ENCODE measurements at regions not wholly inside any gene's neighbourhood (a gene's known extent, or its start where the extent isn't known, plus 50 kb on each side); places are given as distances from the start of the nearest gene placed in this dataset.

- Histone ChIP-seq H3K9me3 (ENCODE audit: control insufficient read depth, low read length) (no peaks in the 10 kb centered on the region), H3K9ac (ENCODE audit: low read length) (no peak overlapping the region), H3K36me3 (ENCODE audit: control insufficient read depth, insufficient read depth, low read length, severe bottlenecking) (no peaks in the 10 kb centered on the region), H3K27me3 (replicated peaks; ENCODE audit: control insufficient read depth, insufficient read depth, low read length) (no peaks in the 10 kb centered on the region), H3K4me1 (ENCODE audit: control insufficient read depth, insufficient read depth, low read length) (no peaks in the 10 kb centered on the region), H3K4me3 (ENCODE audit: low read length) (no peak overlapping the region)
- DNase-seq (ENCODE audit: low read depth) = no peak
Measured at GRCh38 chr1:79543394-79543793, 536.9 kb upstream of the ADGRL4 start.

- DNase-seq (ENCODE audit: low read depth) = no peak
- Histone ChIP-seq H3K27me3 (replicated peaks; ENCODE audit: control insufficient read depth, insufficient read depth, low read length) (no peaks in the 10 kb centered on the region), H3K9ac (ENCODE audit: low read length) (no peak overlapping the region), H3K4me1 (ENCODE audit: control insufficient read depth, insufficient read depth, low read length) (no peaks in the 10 kb centered on the region), H3K4me3 (ENCODE audit: low read length) (no peak overlapping the region), H3K9me3 (ENCODE audit: control insufficient read depth, low read length) (no peaks in the 10 kb centered on the region), H3K36me3 (ENCODE audit: control insufficient read depth, insufficient read depth, low read length, severe bottlenecking) (no peaks in the 10 kb centered on the region)
Measured at GRCh38 chr1:79539001-79539400, 532.5 kb upstream of the ADGRL4 start.

- Histone ChIP-seq H3K36me3 (ENCODE audit: control insufficient read depth, insufficient read depth, low read length, severe bottlenecking) (no peaks in the 10 kb centered on the region), H3K9me3 (ENCODE audit: control insufficient read depth, low read length) (no peaks in the 10 kb centered on the region), H3K27me3 (replicated peaks; ENCODE audit: control insufficient read depth, insufficient read depth, low read length) (no peaks in the 10 kb centered on the region), H3K4me1 (ENCODE audit: control insufficient read depth, insufficient read depth, low read length) (no peaks in the 10 kb centered on the region), H3K9ac (ENCODE audit: low read length) (no peak overlapping the region), H3K4me3 (ENCODE audit: low read length) (no peak overlapping the region)
- DNase-seq (ENCODE audit: low read depth) = no peak
Measured at GRCh38 chr1:79532555-79532954, 526.0 kb upstream of the ADGRL4 start.

- H3K27me3 ChIP-seq (replicated peaks; ENCODE audit: control insufficient read depth, insufficient read depth, low read length) = no peaks in the 10 kb centered on the region
- no peaks in the 10 kb centered on the region for H3K36me3 ChIP-seq (ENCODE audit: control insufficient read depth, insufficient read depth, low read length, severe bottlenecking)
- no peak overlapping the region for H3K4me3 ChIP-seq (ENCODE audit: low read length)
- DNase-seq (ENCODE audit: low read depth) = no peak
- H3K9me3 ChIP-seq (ENCODE audit: control insufficient read depth, low read length) = no peaks in the 10 kb centered on the region
- H3K9ac ChIP-seq (ENCODE audit: low read length) = no peak overlapping the region
- H3K4me1 ChIP-seq (ENCODE audit: control insufficient read depth, insufficient read depth, low read length) = no peaks in the 10 kb centered on the region
Measured at GRCh38 chr1:79531790-79532189, 525.3 kb upstream of the ADGRL4 start.

GRCh38 chr1:79530476-79530875, 523.9 kb upstream of the ADGRL4 start:
- H3K4me1 ChIP-seq (ENCODE audit: control insufficient read depth, insufficient read depth, low read length) = no peaks in the 10 kb centered on the region
- DNase-seq (ENCODE audit: low read depth) = no peak
- no peaks in the 10 kb centered on the region for H3K36me3 ChIP-seq (ENCODE audit: control insufficient read depth, insufficient read depth, low read length, severe bottlenecking)
- H3K9me3 ChIP-seq (ENCODE audit: control insufficient read depth, low read length) = no peaks in the 10 kb centered on the region
- H3K4me3 ChIP-seq (ENCODE audit: low read length) = no peak overlapping the region
- H3K9ac ChIP-seq (ENCODE audit: low read length) = no peak overlapping the region
- no peaks in the 10 kb centered on the region for H3K27me3 ChIP-seq (replicated peaks; ENCODE audit: control insufficient read depth, insufficient read depth, low read length)

GRCh38 chr1:79530055-79530454, 523.5 kb upstream of the ADGRL4 start:
- H3K27me3 ChIP-seq (replicated peaks; ENCODE audit: control insufficient read depth, insufficient read depth, low read length) = no peaks in the 10 kb centered on the region
- no peak overlapping the region for H3K9ac ChIP-seq (ENCODE audit: low read length)
- H3K36me3 ChIP-seq (ENCODE audit: control insufficient read depth, insufficient read depth, low read length, severe bottlenecking) = no peaks in the 10 kb centered on the region
- no peak overlapping the region for H3K4me3 ChIP-seq (ENCODE audit: low read length)
- H3K4me1 ChIP-seq (ENCODE audit: control insufficient read depth, insufficient read depth, low read length) = no peaks in the 10 kb centered on the region
- no peaks in the 10 kb centered on the region for H3K9me3 ChIP-seq (ENCODE audit: control insufficient read depth, low read length)
- no peak for DNase-seq (ENCODE audit: low read depth)

GRCh38 chr1:79524126-79524525, 517.6 kb upstream of the ADGRL4 start:
- no peaks in the 10 kb centered on the region for H3K27me3 ChIP-seq (replicated peaks; ENCODE audit: control insufficient read depth, insufficient read depth, low read length)
- no peak overlapping the region for H3K4me3 ChIP-seq (ENCODE audit: low read length)
- H3K36me3 ChIP-seq (ENCODE audit: control insufficient read depth, insufficient read depth, low read length, severe bottlenecking) = no peaks in the 10 kb centered on the region
- H3K9ac ChIP-seq (ENCODE audit: low read length) = no peak overlapping the region
- H3K4me1 ChIP-seq (ENCODE audit: control insufficient read depth, insufficient read depth, low read length) = no peaks in the 10 kb centered on the region
- no peak for DNase-seq (ENCODE audit: low read depth)
- no peaks in the 10 kb centered on the region for H3K9me3 ChIP-seq (ENCODE audit: control insufficient read depth, low read length)

- Histone ChIP-seq H3K27me3 (replicated peaks; ENCODE audit: control insufficient read depth, insufficient read depth, low read length) (no peaks in the 10 kb centered on the region), H3K36me3 (ENCODE audit: control insufficient read depth, insufficient read depth, low read length, severe bottlenecking) (no peaks in the 10 kb centered on the region), H3K4me3 (ENCODE audit: low read length) (no peak overlapping the region), H3K9me3 (ENCODE audit: control insufficient read depth, low read length) (no peaks in the 10 kb centered on the region), H3K4me1 (ENCODE audit: control insufficient read depth, insufficient read depth, low read length) (no peaks in the 10 kb centered on the region), H3K9ac (ENCODE audit: low read length) (no peak overlapping the region)
- no peak for DNase-seq (ENCODE audit: low read depth)
Measured at GRCh38 chr1:79519084-79519760, 512.7 kb upstream of the ADGRL4 start.

GRCh38 chr1:79517470-79518224, 511.1 kb upstream of the ADGRL4 start:
- H3K36me3 ChIP-seq (ENCODE audit: control insufficient read depth, insufficient read depth, low read length, severe bottlenecking) = no peaks in the 10 kb centered on the region
- H3K27me3 ChIP-seq (replicated peaks; ENCODE audit: control insufficient read depth, insufficient read depth, low read length) = no peaks in the 10 kb centered on the region
- H3K9me3 ChIP-seq (ENCODE audit: control insufficient read depth, low read length) = no peaks in the 10 kb centered on the region
- no peaks in the 10 kb centered on the region for H3K4me1 ChIP-seq (ENCODE audit: control insufficient read depth, insufficient read depth, low read length)
- peak; percentile 29 for DNase-seq (ENCODE audit: low read depth)
- no peak overlapping the region for H3K4me3 ChIP-seq (ENCODE audit: low read length)
- H3K9ac ChIP-seq (ENCODE audit: low read length) = no peak overlapping the region

GRCh38 chr1:79507770-79508169, 501.2 kb upstream of the ADGRL4 start:
- Histone ChIP-seq H3K9me3 (ENCODE audit: control insufficient read depth, low read length) (no peaks in the 10 kb centered on the region), H3K4me1 (ENCODE audit: control insufficient read depth, insufficient read depth, low read length) (no peaks in the 10 kb centered on the region), H3K4me3 (ENCODE audit: low read length) (no peak overlapping the region), H3K27me3 (replicated peaks; ENCODE audit: control insufficient read depth, insufficient read depth, low read length) (no peaks in the 10 kb centered on the region), H3K36me3 (ENCODE audit: control insufficient read depth, insufficient read depth, low read length, severe bottlenecking) (no peaks in the 10 kb centered on the region), H3K9ac (ENCODE audit: low read length) (no peak overlapping the region)
- no peak for DNase-seq (ENCODE audit: low read depth)

GRCh38 chr1:79501153-79501552, 494.6 kb upstream of the ADGRL4 start:
- no peaks in the 10 kb centered on the region for H3K36me3 ChIP-seq (ENCODE audit: control insufficient read depth, insufficient read depth, low read length, severe bottlenecking)
- peaks cover 5% of the 10 kb centered on the region for H3K4me1 ChIP-seq (ENCODE audit: control insufficient read depth, insufficient read depth, low read length)
- no peaks in the 10 kb centered on the region for H3K9me3 ChIP-seq (ENCODE audit: control insufficient read depth, low read length)
- no peaks in the 10 kb centered on the region for H3K27me3 ChIP-seq (replicated peaks; ENCODE audit: control insufficient read depth, insufficient read depth, low read length)
- no peak overlapping the region for H3K9ac ChIP-seq (ENCODE audit: low read length)
- DNase-seq (ENCODE audit: low read depth) = peak; percentile 25
- H3K4me3 ChIP-seq (ENCODE audit: low read length) = no peak overlapping the region

Measured in adipocyte (in vitro differentiated cells).